Right atrium auricular region (tissue), 2 donors: ENCODE measurements at regions not wholly inside any gene's neighbourhood (a gene's known extent, or its start where the extent isn't known, plus 50 kb on each side); places are given as distances from the start of the nearest gene placed in this dataset.
"Not testable (repeated sequence)": the region's sequence is repeated elsewhere in the genome, so short reads cannot be mapped to it uniquely, and the experiment has no call there.

Experiments
- DNase-seq: peaks from one replicate; pipeline ENCODE4 v3.0.0-alpha.2; 2019; ENCODE audit warnings: low spot score
- H3K27ac ChIP-seq, 2 donors: fragments of 200-600 bp; sonication (generic); 1 replicate in 1 of 2; 2 replicates in 1 of 2; pipeline ENCODE4 v1.5.1; 2016 to 2019
- H3K27me3 ChIP-seq, 2 donors: fragments of 200-600 bp; sonication (generic); one replicate each; pipeline versions ENCODE4 v1.5.1 to v1.6.0; 2017 to 2019
- H3K36me3 ChIP-seq: fragments of 200-600 bp; sonication (generic); one replicate; pipeline ENCODE4 v1.5.1; 2016
- H3K4me1 ChIP-seq, 2 donors: fragments of 200-600 bp; sonication (generic); one replicate each; pipeline versions ENCODE4 v1.5.1 to v1.6.0; 2017 to 2019
- H3K4me3 ChIP-seq, 2 donors: fragments of 200-600 bp; sonication (generic); 1 replicate in 1 of 2; 2 replicates in 1 of 2; pipeline ENCODE4 v1.5.1; 2017 to 2019; ENCODE audit warnings: mild to moderate bottlenecking in 1 of 2, moderate library complexity in 1 of 2
- H3K9me3 ChIP-seq, 2 donors: fragments of 200-600 bp; sonication (generic); one replicate each; pipeline ENCODE4 v1.5.1; 2019
- TF ChIP-seq, protein P1 (sequence below), 2 donors: fragments of 200-600 bp; sonication (generic); IDR thresholded peaks; one replicate each; pipeline ENCODE4 v1.5.1; 2019; ENCODE audit warnings: antibody characterized with exemption in 2 of 2

DNA sequence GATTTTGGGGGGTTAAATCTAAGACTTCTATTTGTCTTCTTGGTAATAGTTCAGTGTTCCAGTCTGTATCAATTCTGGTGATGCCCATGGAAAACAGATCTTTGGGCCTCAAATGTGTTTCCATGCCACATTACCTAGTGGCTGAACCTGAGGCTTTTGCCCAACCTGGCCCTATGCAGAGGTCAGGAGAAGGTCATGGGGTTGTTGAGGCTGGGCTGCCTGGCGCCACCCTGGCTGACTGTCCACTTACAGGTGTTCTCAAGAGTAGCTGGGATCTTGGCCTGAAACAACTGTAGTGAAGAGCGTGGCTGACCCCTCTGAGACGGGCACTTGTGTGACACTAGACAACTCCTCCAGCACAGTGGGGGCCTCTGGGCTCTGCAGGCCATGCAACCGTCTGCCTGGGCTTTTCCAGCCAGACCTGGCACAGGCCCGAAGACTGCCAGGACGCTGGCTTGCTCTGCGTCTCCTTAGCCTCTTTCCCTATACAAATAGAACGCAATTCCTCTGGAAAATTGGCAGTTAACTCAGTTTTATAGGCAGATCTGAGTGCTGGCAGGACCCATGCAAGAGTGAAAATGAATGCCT lies 127.8 kb downstream of the TRIM43 start:
- Histone ChIP-seq H3K9me3 (no peaks in the 10 kb centered on the region), H3K27ac (no peak overlapping the region), H3K36me3 (no peaks in the 10 kb centered on the region), H3K27me3 (no peaks in the 10 kb centered on the region), H3K4me3 (no peak overlapping the region), H3K4me1 (no peaks in the 10 kb centered on the region)
- no peak for DNase-seq
- TF ChIP-seq, protein P1, sequence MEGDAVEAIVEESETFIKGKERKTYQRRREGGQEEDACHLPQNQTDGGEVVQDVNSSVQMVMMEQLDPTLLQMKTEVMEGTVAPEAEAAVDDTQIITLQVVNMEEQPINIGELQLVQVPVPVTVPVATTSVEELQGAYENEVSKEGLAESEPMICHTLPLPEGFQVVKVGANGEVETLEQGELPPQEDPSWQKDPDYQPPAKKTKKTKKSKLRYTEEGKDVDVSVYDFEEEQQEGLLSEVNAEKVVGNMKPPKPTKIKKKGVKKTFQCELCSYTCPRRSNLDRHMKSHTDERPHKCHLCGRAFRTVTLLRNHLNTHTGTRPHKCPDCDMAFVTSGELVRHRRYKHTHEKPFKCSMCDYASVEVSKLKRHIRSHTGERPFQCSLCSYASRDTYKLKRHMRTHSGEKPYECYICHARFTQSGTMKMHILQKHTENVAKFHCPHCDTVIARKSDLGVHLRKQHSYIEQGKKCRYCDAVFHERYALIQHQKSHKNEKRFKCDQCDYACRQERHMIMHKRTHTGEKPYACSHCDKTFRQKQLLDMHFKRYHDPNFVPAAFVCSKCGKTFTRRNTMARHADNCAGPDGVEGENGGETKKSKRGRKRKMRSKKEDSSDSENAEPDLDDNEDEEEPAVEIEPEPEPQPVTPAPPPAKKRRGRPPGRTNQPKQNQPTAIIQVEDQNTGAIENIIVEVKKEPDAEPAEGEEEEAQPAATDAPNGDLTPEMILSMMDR (IDR thresholded peaks at IDR 0.05), result no peak

DNA sequence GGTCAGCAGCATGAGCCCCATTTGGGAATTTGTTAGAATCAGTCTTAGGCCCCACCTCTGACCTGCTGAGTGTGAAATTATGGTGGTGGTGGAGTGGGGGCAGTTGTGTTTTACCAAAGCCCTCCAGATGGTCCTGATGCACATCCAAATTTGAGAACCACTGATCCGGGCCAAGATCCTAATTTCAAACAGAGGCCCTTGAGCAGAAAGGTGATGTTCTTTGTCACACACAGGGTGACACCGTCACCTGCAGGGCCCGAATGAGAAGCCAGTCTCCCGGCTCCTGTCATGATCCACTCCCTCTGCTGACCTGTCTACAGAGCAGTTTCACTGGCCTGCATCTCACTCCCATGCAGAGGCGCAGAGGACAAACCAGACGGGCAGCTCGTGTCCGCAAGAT lies 129.9 kb downstream of the TRIM43 start:
- no peak for DNase-seq
- TF ChIP-seq, protein P1 (IDR thresholded peaks at IDR 0.05), result no peak
- H3K27ac ChIP-seq, result no peak overlapping the region
- no peak overlapping the region for H3K4me3 ChIP-seq
- no peaks in the 10 kb centered on the region for H3K36me3 ChIP-seq
- no peaks in the 10 kb centered on the region for H3K27me3 ChIP-seq
- H3K9me3 ChIP-seq, result no peaks in the 10 kb centered on the region
- no peaks in the 10 kb centered on the region for H3K4me1 ChIP-seq

DNA sequence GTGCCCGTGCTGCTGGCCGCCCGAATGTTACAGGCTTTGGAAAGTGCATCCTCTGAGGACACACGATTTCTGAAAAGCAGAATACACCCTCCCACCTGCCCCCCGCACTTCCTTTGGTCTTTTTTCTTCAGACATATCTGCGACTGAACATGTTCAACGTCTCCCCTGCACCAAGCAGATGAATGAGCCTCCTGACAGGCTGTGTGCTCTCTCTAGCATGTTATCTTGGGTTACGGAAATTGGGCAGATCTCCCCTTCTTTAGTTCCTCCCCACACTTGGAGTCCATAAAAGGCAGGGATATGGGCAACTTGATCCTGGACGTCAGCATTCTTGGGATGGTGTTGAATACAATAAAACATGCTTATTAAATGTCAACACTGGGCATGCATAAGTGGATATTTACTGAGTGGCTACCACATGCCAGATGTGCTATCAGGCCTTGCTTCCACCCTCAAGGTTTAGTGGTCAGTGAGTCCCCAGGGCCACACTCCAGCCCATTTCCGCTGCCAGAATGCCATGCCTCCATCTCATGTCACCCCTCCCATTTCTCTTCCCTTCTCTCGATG lies 130.4 kb downstream of the TRIM43 start:
- Histone ChIP-seq H3K9me3 (no peaks in the 10 kb centered on the region), H3K36me3 (no peaks in the 10 kb centered on the region), H3K27ac (no peak overlapping the region), H3K4me3 (no peak overlapping the region), H3K27me3 (no peaks in the 10 kb centered on the region), H3K4me1 (no peaks in the 10 kb centered on the region)
- DNase-seq, result no peak
- TF ChIP-seq, protein P1 (IDR thresholded peaks at IDR 0.05), result no peak

DNA sequence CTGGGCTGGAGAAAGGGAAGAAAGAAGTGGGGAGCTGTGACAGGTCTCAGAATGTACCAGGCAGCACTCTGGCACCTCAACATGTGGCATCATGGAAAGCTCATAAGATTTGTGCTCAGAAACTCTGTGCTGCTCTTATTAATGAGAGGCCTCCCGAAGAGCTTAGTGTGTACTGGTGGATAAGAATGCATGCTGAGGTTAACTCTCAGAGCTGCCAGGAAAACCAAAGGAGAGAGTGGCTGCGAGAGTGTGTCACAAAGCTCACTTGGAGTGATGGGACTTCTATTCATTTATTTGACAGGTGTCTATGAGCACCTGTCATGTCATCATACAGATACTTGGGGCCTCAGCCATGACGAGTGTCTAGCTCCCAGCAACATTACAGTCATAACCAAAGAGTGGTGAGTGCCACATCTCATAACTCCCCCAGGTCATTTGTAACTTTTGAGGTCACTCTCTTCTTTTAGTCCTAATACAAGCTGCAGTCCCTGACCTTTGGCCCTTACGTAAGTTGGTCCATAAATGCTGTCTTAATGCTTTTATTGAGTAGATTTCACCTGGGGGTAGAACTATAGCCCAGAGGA lies 131.9 kb downstream of the TRIM43 start:
- H3K36me3 ChIP-seq, H3K4me1 ChIP-seq, H3K27me3 ChIP-seq, H3K27ac ChIP-seq, H3K4me3 ChIP-seq, DNase-seq, H3K9me3 ChIP-seq: not testable (repeated sequence)

DNA sequence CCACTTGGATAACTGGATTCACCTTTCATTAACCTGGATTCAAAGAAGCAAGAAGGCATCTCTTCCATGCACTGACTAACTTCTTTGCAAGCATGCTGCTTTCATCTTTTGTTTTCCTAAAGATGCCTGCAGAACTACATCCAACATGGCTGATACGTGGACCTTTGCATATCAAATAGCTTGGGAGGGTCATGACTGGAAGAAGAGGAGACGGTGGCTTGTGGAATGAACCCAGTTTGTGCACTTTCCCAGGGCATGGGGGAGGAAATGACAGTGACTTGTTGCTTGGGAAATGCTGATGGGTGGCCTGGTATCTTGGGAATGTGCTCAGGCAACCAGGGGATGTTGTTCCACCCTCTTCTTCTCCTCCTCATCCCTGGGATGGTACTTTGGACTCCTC lies 133.4 kb downstream of the TRIM43 start:
- H3K27me3 ChIP-seq, H3K27ac ChIP-seq, H3K4me1 ChIP-seq, H3K9me3 ChIP-seq, DNase-seq, H3K36me3 ChIP-seq, H3K4me3 ChIP-seq: not testable (repeated sequence)

DNA sequence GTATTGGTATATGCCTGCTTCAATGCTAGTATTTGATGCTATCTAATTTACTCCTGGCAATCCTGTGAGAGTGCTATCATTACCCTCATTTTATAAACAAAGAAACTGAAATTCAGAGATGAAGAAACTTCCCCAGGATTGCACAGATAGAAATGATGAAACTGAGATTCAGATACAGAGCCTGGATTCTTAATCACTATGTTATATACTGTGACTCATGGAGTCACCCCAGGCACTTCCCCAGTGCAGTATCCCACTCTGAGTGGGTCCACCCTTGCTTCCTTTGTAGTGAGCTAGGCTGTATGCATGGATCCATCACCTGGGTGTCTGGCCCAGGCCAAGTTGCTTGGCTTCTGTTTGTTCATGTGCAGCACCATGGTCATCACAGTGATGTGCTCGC lies 133.9 kb downstream of the TRIM43 start:
- not testable (repeated sequence) for H3K27me3 ChIP-seq, DNase-seq, H3K4me1 ChIP-seq, H3K36me3 ChIP-seq, H3K9me3 ChIP-seq, H3K4me3 ChIP-seq, H3K27ac ChIP-seq

DNA sequence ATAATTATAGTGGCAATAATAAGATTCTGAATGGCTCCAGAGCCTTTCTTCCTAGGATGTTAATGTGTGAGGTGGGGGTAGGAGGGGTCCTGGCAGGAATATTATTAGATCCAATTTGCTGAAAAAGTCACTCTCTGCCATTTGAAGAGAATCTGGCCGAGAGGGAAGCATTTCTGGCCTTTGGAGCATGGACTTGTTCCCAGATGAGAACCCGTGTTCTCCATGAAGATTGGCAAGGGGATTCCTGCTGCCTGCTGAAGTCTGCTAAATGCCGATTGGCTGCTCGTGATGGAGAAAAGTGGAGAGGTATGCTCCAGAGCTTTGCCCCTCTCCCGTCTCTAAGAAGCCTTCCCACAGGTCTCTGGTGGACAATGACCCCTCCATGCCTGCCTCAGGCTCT lies 135.6 kb downstream of the TRIM43 start:
- H3K36me3 ChIP-seq, H3K27ac ChIP-seq, H3K4me3 ChIP-seq, H3K27me3 ChIP-seq, DNase-seq, H3K9me3 ChIP-seq, H3K4me1 ChIP-seq: not testable (repeated sequence)
